Activated CD4-positive, alpha-beta T cell treated with anti-CD3 and anti-CD28 coated beads for 36 hours (primary cell): ENCODE measurements at regions not wholly inside any gene's neighbourhood (a gene's known extent, or its start where the extent isn't known, plus 50 kb on each side); places are given as distances from the start of the nearest gene placed in this dataset.

ENCODE experiments used
- ATAC-seq: fragments of 200-7000 bp; cut with Tn5 transposase; one replicate; pipeline ENCODE4 v1.10.0; 2021; ENCODE audit warnings: mild to moderate bottlenecking, moderate library complexity
- CTCF ChIA-PET: fragments of 350-600 bp; sonication (Branson Sonifier 250); formaldehyde crosslinking; loops from one replicate; lab custom pipeline; 2021; ENCODE audit warnings: antibody characterized with exemption; lab: Charles Lee
- POLR2A ChIA-PET: fragments of 350-600 bp; sonication (Branson Sonifier 250); formaldehyde crosslinking; loops from one replicate; lab custom pipeline; 2021; ENCODE audit warnings: antibody characterized with exemption, inconsistent platforms; lab: Charles Lee
- DNase-seq: peaks from one replicate; pipeline ENCODE4 v3.0.0-alpha.2; 2020
- H3K27ac Mint-ChIP-seq: one replicate; pipeline ENCODE4 v1.8.0; 2021; ENCODE audit warnings: mixed read lengths
- H3K27me3 Mint-ChIP-seq: one replicate; pipeline ENCODE4 v1.8.0; 2021; ENCODE audit warnings: mixed read lengths
- H3K36me3 Mint-ChIP-seq: one replicate; pipeline ENCODE4 v1.8.0; 2021; ENCODE audit warnings: low read depth, mixed read lengths
- H3K4me1 Mint-ChIP-seq: one replicate; pipeline ENCODE4 v1.8.0; 2021; ENCODE audit warnings: mixed read lengths
- H3K4me3 Mint-ChIP-seq: one replicate; pipeline ENCODE4 v1.8.0; 2021; ENCODE audit warnings: mild to moderate bottlenecking, moderate library complexity, mixed read lengths
- H3K9me3 Mint-ChIP-seq: one replicate; pipeline ENCODE4 v1.8.0; 2021; ENCODE audit warnings: low read depth, mixed read lengths
- intact Hi-C, 2 experiments: fragments of 100-400 bp; cut with DNase I in 1 of 2; cut with micrococcal nuclease in 1 of 2; formaldehyde crosslinking; loops; one replicate each; pipeline versions ENCODE4 v1.14.2 to v1.15.1; 2022 to 2024; cut with DNase I, micrococcal nuclease

DNA sequence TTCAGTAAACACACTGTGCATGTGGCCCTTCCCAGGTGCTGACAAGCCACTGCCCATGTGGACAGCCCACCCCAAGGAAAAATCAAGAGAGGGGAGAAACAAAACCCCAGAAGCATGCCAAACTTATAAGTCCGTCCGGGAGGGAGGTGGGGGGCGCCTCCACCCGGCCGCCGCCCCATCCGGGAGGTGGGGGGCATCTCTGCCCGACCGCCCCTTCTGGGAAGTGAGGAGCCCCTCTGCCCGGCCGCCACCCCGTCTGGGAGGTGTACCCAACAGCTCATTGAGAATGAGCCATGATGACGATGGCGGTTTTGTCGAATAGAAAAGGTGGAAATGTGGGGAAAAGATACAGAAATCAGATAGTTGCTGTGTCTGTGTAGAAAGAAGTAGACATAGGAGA, 53.8 kb upstream of the C2CD4B start:
- H3K4me1 Mint-ChIP-seq: no peaks in the 10 kb centered on the region
- H3K4me3 Mint-ChIP-seq: no peak overlapping the region
- ChIA-PET CTCF (no interaction called here), POLR2A (no interaction called here)
- H3K9me3 Mint-ChIP-seq: peaks cover 8% of the 10 kb centered on the region
- intact Hi-C loops: no loop called here
- H3K27ac Mint-ChIP-seq: no peak overlapping the region
- ATAC-seq (no peak), DNase-seq (no peak)
- peaks cover 5% of the 10 kb centered on the region for H3K27me3 Mint-ChIP-seq
- peaks cover 4% of the 10 kb centered on the region for H3K36me3 Mint-ChIP-seq

DNA sequence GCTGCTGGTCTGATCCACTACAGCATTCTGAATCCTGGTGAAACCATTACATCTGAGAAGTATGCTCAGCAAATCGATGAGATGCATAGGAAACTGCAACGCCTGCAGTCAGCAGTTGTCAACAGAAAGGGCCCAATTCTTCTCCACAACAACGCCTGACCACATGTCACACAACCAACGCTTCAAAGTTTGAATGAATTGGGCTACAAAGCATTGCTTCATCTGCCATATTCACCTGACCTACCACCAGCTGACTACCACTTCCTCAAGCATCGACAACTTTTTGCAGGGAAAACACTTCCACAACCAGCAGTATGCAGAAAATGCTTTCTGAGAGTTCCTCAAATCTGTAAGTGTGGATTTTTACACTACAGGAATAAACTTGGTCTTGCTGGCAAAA, 54.7 kb upstream of the C2CD4B start:
- no peak overlapping the region for H3K4me3 Mint-ChIP-seq
- intact Hi-C loops: no loop called here
- H3K4me1 Mint-ChIP-seq: no peaks in the 10 kb centered on the region
- peaks cover 4% of the 10 kb centered on the region for H3K36me3 Mint-ChIP-seq
- ChIA-PET POLR2A (no interaction called here), CTCF (interaction anchor here (1.4 kb wide), 1 partner anchor 12 kb away, joined by 6 read pairs; no protein-coding TSS in a partner anchor)
- no peak overlapping the region for H3K27ac Mint-ChIP-seq
- DNase-seq (no peak), ATAC-seq (no peak)
- peaks cover 8% of the 10 kb centered on the region for H3K9me3 Mint-ChIP-seq
- peaks cover 5% of the 10 kb centered on the region for H3K27me3 Mint-ChIP-seq

- Mint-ChIP-seq H3K4me3 (no peak overlapping the region), H3K4me1 (no peaks in the 10 kb centered on the region), H3K9me3 (no peaks in the 10 kb centered on the region), H3K36me3 (no peaks in the 10 kb centered on the region), H3K27ac (no peak overlapping the region), H3K27me3 (peaks cover 9% of the 10 kb centered on the region)
- ATAC-seq (no peak), DNase-seq (no peak)
- ChIA-PET POLR2A (no interaction called here), CTCF (interaction anchor here (0.6 kb wide), 1 partner anchor 26 kb away, joined by 3 read pairs; no protein-coding TSS in a partner anchor)
- intact Hi-C loops: no loop called here
These were observed 57.9 kb upstream of the C2CD4B start for GRCh38 chr15:62223020-62223419.

GRCh38 chr15:62228604-62229003, 63.5 kb upstream of the C2CD4B start:
- intact Hi-C loops: no loop called here
- no peaks in the 10 kb centered on the region for H3K36me3 Mint-ChIP-seq
- H3K4me1 Mint-ChIP-seq: no peaks in the 10 kb centered on the region
- no peaks in the 10 kb centered on the region for H3K9me3 Mint-ChIP-seq
- DNase-seq (no peak), ATAC-seq (peak; percentile 33)
- H3K4me3 Mint-ChIP-seq: no peak overlapping the region
- POLR2A ChIA-PET: interaction anchor here (0.5 kb wide), 1 partner anchor 374 kb away, joined by 3 read pairs; no protein-coding TSS in a partner anchor
- CTCF ChIA-PET: interaction anchor here (0.9 to 1.1 kb wide), 2 partner anchors 9 to 65 kb away, joined by 3 read pairs; no protein-coding TSS in a partner anchor
- no peak overlapping the region for H3K27ac Mint-ChIP-seq
- peaks cover 5% of the 10 kb centered on the region for H3K27me3 Mint-ChIP-seq

DNA sequence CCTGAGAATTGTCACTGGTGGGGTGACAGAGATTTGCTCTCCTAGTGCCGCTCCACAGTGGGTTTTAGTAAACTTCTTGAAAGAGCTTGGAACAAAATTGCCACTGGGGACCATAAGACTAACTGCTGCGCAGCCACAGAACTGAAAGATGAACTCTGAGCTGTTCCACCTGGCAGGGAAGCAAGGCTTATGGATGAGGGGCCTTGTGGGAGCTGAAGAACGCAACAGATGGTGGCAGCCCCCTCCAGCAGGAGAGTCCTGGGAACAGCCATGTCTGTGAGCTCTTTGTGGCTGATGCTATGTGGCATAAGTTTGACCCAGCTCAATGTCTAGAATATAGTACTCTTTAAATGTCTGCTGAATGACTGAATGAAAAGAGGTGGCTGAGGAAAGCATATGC, 66.8 kb upstream of the C2CD4B start:
- no peaks in the 10 kb centered on the region for H3K4me1 Mint-ChIP-seq
- DNase-seq: no peak
- intact Hi-C loops: no loop called here
- peaks cover 5% of the 10 kb centered on the region for H3K27me3 Mint-ChIP-seq
- ChIA-PET POLR2A (no interaction called here), CTCF (interaction anchor here (0.6 to 1.8 kb wide), 4 partner anchors 11 to 653 kb away, joined by 3 to 6 read pairs (median 4); no protein-coding TSS in a partner anchor)
- no peak overlapping the region for H3K27ac Mint-ChIP-seq
- H3K36me3 Mint-ChIP-seq: no peaks in the 10 kb centered on the region
- H3K4me3 Mint-ChIP-seq: no peak overlapping the region
- no peak for ATAC-seq
- H3K9me3 Mint-ChIP-seq: peaks cover 4% of the 10 kb centered on the region

DNA sequence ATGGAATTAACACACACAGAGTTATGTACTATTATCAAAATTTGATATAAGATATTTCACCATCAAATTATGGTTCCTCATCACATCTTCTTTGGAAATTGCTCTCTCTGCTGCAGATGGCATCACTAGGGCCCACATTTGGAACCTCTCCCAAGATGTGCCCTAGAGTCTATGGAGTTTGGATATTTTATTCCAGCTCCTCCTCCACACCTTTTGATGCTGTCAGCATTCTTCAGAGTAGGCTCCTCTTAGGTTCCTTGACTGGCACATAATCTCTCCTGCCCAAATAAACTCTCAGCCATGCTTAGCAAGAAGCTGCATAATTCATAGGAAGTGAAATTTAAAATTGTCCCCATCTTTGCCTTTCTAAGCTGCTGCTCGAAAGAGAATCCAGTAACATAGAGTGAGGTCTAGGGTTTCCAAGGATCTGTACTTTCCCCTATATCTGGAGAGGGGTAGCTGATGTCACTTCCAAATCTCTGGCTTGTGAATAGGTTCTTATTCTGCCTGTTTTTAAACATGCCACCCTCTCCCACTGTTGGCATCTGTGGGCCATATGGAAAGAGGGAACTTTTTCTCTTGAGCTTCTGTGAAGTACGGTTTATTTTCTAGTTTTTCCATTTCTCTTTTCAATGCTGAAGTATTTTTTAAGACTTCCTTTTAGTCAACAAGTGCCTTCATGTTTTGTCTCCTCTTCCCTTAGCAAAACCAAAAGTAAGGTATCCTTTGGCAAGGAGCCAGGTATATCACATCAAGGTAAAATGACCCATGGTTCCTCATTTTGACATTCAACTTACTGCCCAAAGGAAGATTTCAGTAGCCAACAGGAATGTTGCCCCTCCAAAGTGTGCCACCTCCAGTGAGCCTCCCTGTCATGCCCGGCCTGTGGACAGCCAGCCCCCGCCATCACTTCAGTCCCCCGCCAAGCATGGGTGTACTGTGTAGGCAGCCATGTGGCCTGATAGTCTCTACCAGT, 75.3 kb upstream of the C2CD4B start:
- Mint-ChIP-seq H3K4me1 (no peaks in the 10 kb centered on the region), H3K4me3 (no peak overlapping the region), H3K27me3 (peaks cover 3% of the 10 kb centered on the region), H3K27ac (no peak overlapping the region), H3K9me3 (peaks cover 2% of the 10 kb centered on the region), H3K36me3 (no peaks in the 10 kb centered on the region)
- intact Hi-C loops: no loop called here
- ATAC-seq: no peak
- ChIA-PET CTCF (interaction anchor here (0.6 to 1.0 kb wide), 2 partner anchors 13 to 92 kb away, joined by 3 to 4 read pairs; no protein-coding TSS in a partner anchor), POLR2A (no interaction called here)
- no peak for DNase-seq

- ATAC-seq: no peak
- CTCF ChIA-PET: interaction anchor here (1.0 kb wide), 2 partner anchors 12 to 14 kb away, joined by 4 read pairs; no protein-coding TSS in a partner anchor
These were observed 76.2 kb upstream of the C2CD4B start for GRCh38 chr15:62241135-62241770.

GRCh38 chr15:62242999-62243398, 77.9 kb upstream of the C2CD4B start:
- ChIA-PET POLR2A (no interaction called here), CTCF (interaction anchor here (0.8 kb wide), 1 partner anchor 32 kb away, joined by 3 read pairs; no protein-coding TSS in a partner anchor)
- no peaks in the 10 kb centered on the region for H3K27me3 Mint-ChIP-seq
- H3K4me1 Mint-ChIP-seq: no peaks in the 10 kb centered on the region
- H3K9me3 Mint-ChIP-seq: no peaks in the 10 kb centered on the region
- H3K36me3 Mint-ChIP-seq: no peaks in the 10 kb centered on the region
- intact Hi-C loops: no loop called here
- ATAC-seq: no peak
- DNase-seq: no peak
- no peak overlapping the region for H3K27ac Mint-ChIP-seq
- no peak overlapping the region for H3K4me3 Mint-ChIP-seq

More at GRCh38 chr15:62241135-62241770, 76.2 kb upstream of the C2CD4B start:
- POLR2A ChIA-PET: no interaction called here
- intact Hi-C loops: no loop called here
- Mint-ChIP-seq H3K27ac (no peak overlapping the region), H3K4me1 (no peaks in the 10 kb centered on the region), H3K27me3 (peaks cover 3% of the 10 kb centered on the region), H3K9me3 (peaks cover 2% of the 10 kb centered on the region), H3K36me3 (no peaks in the 10 kb centered on the region), H3K4me3 (no peak overlapping the region)
- DNase-seq: peak; percentile 30

GRCh38 chr15:62244762-62245161, 79.7 kb upstream of the C2CD4B start:
- DNase-seq (peak; percentile 10), ATAC-seq (no peak)
- no peaks in the 10 kb centered on the region for H3K9me3 Mint-ChIP-seq
- no peak overlapping the region for H3K27ac Mint-ChIP-seq
- H3K36me3 Mint-ChIP-seq: no peaks in the 10 kb centered on the region
- ChIA-PET CTCF (interaction anchor here (1.2 kb wide), 1 partner anchor 9 kb away, joined by 4 read pairs; no protein-coding TSS in a partner anchor), POLR2A (no interaction called here)
- no peaks in the 10 kb centered on the region for H3K4me1 Mint-ChIP-seq
- intact Hi-C loops: no loop called here
- no peak overlapping the region for H3K4me3 Mint-ChIP-seq
- no peaks in the 10 kb centered on the region for H3K27me3 Mint-ChIP-seq

DNA sequence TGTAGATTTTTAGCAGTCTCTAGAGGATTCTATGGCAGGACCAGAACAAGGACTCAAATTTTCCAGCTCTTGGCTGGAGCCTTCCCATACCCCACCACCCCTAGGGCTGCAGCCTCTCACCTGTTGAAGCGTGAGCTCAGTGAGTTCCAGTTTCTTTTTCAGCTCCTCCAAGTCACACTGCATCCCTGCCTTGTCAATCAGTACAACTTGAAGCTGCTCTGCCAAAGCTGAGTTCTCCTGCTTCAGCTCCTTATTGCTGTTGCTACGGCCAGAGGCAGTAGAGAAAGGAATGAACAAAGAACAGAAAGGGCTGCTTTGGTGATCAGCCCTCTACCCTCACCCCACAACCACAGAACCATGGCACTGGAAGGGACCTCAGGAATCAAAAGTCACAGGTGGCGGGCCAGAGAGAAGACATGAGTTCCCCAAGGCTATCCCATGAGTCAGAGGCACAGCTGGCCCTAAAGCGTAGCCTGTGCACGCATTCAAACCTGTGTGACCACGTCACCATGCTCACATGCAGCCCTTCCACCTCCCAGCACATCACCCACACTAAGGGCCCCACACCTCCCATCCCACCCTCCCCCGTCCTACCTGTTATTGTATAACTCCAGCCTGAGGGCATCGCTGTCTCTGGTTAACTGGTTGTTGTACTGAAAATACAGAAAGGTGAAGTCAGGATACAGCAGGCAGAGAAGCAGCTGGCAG, 83.3 kb upstream of the C2CD4B start:
- no peak for ATAC-seq
- Mint-ChIP-seq H3K9me3 (no peaks in the 10 kb centered on the region), H3K4me1 (no peaks in the 10 kb centered on the region), H3K4me3 (no peak overlapping the region), H3K36me3 (no peaks in the 10 kb centered on the region), H3K27ac (no peak overlapping the region), H3K27me3 (peaks cover 3% of the 10 kb centered on the region)
- CTCF ChIA-PET: interaction anchor here (0.5 to 1.3 kb wide), 2 partner anchors 8 to 258 kb away, joined by 3 read pairs; no protein-coding TSS in a partner anchor
- no peak for DNase-seq
- intact Hi-C loops: no loop called here
- POLR2A ChIA-PET: no interaction called here

- ChIA-PET CTCF (no interaction called here), POLR2A (no interaction called here)
- ATAC-seq (no peak), DNase-seq (no peak)
- no peak overlapping the region for H3K27ac Mint-ChIP-seq
- no peak overlapping the region for H3K4me3 Mint-ChIP-seq
- H3K27me3 Mint-ChIP-seq: peaks cover 3% of the 10 kb centered on the region
- H3K36me3 Mint-ChIP-seq: no peaks in the 10 kb centered on the region
- H3K4me1 Mint-ChIP-seq: no peaks in the 10 kb centered on the region
- intact Hi-C loops: no loop called here
- no peaks in the 10 kb centered on the region for H3K9me3 Mint-ChIP-seq
These were observed 84.4 kb upstream of the C2CD4B start for GRCh38 chr15:62249501-62249900.
